ENCODE measurements at regions not wholly inside any gene's neighbourhood (a gene's known extent, or its start where the extent isn't known, plus 50 kb on each side); places are given as distances from the start of the nearest gene placed in this dataset.

GRCh38 chr4:86431543-86432116 lies 71.8 kb upstream of the MAPK10 start:
- no peak for TF ChIP-seq POLR2A (IDR thresholded peaks at IDR 0.05)
- TF ChIP-seq CTCF (IDR thresholded peaks at IDR 0.05) = no peak
